NCI-H146 (cell line): ENCODE measurements at regions not wholly inside any gene's neighbourhood (a gene's known extent, or its start where the extent isn't known, plus 50 kb on each side); places are given as distances from the start of the nearest gene placed in this dataset.

Experiments used
- DNase-seq: peaks from one replicate; lab custom pipeline; 2025; lab: John Stamatoyannopoulos, UW

GRCh38 chr2:208545403-208546042 is 138.9 kb downstream of the PTH2R start:
- peak; percentile 46 for DNase-seq

DNA sequence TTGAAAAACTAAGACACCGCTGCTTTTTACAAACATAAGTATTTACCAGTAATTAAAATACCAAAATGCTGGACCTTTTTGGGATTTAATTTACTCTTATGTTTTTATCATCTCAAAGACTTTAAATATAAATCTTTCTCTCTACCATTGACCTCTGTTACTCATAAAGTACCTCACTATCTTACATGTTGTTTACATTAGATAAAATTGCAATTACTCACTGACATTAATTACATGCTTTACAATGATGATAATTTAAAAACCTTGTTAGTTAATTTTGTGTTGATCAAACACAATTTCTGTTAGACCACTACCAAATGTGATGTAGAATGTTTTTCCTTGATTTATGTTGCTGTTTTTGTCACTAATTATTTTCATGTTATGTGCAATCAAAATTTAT is 139.5 kb downstream of the PTH2R start:
- DNase-seq: no peak

- no peak for DNase-seq
Observed at GRCh38 chr2:208546860-208547650, 140.5 kb downstream of the PTH2R start.

- DNase-seq: no peak
Observed at GRCh38 chr2:208548700-208549099, 142.1 kb downstream of the PTH2R start.

GRCh38 chr2:208549546-208550158 is 143.1 kb downstream of the PTH2R start:
- DNase-seq: no peak

DNA sequence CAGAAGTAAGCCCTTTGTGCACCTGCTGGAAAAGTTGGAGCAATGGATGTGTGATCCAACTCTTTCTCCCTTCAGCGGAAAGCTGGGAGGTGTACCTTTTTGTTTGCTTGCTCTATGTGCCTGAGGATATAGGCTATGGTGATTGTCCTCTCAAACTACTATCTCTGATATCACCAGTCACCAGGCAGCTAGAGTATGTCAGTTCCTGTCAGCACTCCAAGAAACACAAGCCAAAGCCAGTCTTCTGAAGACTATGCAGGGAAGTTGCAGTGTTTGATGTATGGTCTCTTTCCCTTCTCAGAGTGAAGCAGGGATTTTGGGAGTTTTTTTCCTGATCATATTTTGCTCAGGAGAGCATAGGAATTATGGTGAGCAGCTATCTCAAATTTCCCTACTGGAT is 146.4 kb downstream of the PTH2R start:
- no peak for DNase-seq

DNA sequence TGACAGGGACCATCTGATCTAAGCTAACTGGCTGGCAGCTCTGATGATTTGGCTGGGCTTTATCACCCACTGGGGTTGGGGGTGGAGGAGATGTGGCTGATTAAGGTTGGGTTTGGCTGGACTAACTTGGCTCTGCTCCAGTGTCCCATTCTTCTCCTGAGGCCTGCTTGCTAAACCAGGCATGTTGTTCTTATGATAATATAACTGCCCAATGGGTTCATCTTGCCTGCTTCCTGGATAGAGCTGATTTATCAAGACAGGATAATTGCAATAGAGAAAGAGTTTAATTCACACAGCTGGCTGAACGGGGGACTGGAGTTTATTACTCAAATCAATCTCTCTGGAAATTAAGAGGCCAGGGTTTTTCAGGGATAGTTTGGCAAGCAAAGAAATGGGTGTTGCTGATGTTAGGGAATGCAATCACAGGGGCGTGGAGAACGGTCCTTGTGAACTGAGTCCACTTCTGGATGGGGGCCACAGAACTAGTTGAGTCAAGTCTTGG is 150.4 kb downstream of the PTH2R start:
- no peak for DNase-seq

DNA sequence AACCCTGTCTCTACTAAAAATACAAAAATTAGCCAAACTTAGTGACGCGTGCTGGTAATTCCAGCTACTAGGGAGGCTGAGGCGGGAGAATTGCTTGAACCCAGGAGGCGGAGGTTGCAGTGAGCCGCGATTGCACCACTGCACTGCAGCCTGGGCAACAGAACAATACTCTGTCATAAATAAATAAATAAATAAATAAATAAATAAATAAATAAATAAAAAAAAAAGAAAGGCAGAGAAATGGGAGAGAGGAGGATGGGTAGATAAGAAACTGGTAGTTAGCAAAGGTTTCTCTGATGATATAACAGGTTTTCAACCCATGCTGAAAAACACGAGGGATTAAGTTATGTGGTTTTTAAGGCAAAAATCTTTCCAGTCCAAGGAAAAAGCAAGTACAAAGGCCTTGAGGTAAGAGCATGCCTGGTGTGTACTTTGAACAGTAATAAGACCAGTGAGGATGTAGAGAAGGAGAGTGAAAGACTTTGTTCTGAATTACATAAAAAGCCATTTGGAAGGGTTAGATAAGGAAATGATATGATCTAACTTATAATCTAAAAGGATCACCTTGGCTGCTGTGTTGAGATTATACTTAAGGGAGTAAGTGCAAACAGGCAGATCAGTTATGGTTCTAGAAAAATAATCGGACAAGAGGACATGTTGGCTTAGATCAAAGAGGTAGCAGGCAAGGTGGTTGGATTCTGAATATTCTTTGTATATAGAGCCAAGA is 159.3 kb downstream of the PTH2R start:
- no peak for DNase-seq

DNA sequence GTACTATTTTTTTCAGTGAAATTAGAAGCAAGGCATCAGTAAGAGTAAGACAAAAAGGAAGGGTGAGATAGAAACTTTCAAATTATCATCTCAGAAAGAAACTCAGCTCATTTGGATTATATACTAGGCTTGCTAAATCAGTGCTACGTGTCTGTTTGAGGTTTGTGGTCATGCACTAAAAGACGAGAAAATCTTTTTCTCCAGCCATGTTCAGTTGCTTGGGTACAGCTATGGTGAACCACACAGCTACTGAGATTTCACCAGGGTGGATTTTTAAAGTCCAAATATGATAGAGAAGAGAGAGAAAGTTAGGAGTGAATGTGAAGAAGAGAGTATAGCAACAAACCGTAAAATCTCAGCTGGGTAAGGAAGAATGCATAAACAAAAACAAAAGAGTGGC is 161.6 kb downstream of the PTH2R start:
- DNase-seq: no peak

DNA sequence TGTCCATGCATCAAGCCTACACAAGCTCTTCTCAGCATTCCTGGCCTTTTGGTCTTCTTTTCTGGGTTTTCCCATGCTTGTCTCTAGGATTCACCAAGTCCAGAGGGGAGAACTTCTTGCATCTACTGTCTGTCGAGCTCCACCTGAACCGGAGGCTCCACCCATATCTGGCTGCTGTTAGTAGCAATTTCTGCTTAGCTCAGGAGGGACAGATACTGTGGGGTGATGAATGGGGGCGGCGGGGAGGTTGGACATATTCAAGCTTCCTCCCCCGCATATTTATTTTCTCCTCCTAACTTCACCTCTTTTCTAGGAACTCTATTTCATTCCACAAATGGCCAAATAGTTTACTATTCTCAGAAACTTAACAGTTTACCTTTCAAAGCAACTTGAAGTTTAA is 163.5 kb downstream of the PTH2R start:
- no peak for DNase-seq

DNA sequence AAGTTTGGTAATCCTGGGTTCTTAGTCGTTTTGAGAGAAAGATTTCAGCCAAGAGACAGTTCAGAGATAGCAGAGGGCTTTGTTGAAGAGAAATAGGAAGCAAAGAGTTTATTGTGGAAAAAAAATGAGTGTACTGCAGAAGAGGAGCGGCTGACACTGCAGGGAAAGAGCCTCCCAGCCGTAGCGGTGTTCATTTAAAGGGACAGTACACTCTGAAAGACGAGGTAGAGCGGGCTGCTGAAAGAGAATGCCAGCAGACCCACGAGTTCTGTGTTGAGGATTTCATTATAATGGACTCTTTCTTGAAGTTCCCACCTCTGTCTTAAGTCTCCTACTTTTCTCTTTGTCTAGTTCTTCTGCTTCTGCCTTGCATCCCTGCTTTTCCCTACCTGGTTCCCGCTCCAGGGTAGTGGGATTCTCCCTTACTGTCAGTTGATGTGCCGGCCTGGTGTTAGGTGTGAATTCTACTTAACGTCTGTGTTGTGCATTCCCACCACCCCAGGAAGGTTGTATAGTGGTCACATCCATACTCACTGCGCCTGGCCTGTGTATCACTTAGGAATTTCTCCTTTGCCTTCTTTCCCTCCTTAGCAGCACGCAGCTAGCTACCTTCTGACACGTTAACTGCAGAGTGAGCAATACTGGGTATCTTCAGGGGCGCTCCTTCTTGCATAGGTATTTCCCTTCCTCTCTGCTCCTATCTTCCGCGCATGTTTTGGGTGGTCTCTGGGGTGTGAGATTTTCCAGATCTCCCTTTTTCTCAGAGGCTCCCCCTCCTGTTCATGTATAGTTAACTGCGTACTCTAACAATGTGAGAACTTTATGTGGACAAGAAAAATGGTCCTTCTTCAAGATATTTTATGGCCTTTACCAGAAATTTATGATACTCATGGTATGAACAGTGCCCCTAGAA is 164.5 kb downstream of the PTH2R start:
- no peak for DNase-seq

- DNase-seq: no peak
Observed at GRCh38 chr2:208571764-208572131, 165.2 kb downstream of the PTH2R start.

DNA sequence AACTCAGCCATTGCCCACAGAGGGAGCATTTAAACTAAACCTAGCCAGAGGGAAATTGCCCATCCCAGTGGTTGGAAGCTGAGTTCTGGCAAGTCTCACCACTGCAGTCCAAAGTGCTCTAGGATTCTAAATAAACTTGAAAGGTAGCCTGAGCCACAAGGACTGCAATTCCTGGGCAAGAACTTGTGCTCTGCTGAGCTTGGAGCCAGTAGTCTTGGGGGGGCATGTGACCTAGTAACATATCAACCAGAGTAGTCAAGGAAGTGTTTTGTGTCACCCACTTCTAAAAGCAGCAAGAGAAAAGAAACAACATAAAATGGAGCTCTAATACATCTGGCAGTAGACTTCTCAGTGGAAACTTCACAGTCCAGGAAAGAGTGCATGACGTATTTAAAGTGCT is 167.0 kb downstream of the PTH2R start:
- no peak for DNase-seq

GRCh38 chr2:208579678-208580077 is 173.1 kb downstream of the PTH2R start:
- DNase-seq: no peak

- no peak for DNase-seq
Observed at GRCh38 chr2:208584378-208584985, 177.9 kb downstream of the PTH2R start.

DNA sequence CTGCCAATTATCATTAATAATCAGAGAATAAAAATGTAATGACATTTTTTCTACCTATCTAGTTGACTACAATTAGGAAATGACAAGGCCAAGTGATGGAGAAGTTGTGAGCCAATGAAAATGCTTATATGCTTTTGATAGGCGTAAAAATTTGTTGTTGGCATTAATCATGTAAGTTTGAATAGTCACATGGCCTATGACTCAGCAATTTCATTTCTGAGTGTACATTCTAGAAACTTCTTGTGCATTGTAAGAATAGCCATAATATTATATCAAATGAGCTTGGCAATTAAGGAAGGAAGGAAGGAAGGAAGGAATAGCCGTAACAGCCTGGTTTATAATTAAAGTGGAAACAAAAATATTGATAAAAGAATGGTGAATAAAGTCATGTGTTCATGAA is 179.9 kb downstream of the PTH2R start:
- no peak for DNase-seq

DNA sequence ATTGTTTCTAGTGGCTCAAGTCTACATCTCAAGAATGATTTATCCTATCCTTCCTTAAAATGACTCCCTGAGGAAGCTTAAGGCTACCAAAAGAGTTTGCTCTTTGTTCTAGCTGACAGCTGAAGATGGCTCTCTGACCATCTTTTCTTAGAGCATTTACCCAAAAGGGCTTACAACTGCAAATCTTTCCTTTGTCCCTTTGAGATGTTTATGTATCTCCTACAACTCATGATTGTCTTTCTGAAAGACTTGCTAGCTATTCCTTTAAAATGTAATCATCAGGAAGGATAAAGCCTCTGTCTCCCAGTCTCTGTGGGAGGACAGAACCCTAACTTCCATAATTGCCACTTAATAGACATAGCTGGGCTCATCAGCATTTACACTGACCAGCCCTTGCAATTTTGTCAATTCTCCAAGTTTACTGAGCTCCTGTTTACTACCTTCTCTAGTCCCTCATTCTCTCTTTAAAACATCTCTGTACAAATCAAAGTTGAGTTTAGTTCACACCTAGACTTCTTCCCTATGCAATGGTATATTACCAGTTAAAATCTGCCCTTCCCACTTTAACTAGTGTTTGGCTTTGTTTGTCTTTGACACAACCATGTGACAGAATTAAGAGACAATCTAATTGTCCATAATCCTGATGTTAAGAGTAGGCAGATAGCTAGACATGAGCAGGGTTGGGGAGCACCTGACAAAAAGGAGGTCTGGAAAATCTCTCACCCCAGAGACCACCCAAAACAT is 188.2 kb downstream of the PTH2R start:
- no peak for DNase-seq

DNA sequence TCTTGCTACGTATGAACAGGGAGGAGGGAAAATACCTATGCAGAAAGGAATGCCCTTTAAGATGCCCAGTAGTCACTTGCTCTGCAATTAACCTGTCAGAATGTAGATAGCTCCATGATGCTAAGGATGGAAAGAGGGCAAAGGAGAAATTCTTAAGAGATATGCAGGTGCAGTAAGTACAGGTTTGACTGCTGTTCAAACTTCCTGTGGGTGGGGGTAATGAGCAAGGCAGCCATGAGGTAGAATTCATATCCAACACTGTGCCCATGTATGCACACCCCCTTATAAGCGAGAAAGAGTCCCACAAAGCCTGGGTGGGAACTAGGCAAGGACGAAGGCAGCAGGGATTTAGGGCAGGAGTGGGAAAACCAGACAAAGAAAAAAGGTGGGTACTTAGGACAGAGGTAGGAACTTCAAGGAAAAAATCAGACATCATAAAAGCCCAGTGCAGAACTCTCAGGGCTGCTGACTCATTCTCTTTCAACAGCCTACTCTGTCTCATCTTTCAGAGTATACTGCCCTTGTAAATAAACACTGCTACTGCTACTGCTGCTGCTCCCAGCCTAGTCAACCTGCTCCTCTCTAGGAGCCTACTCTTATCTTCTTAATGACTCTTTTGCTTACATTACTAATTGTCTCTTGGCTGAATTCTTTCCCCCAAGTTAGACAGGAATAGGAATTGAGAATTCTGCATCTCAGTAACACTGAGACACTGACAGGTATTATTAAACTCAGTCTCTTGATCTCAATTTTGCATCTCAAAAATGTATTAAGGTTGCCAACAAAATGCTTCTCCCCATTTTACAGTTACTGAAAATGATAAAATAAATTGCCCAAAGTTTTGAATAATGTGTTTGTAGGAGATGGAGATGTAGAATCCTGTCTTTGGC is 189.0 kb downstream of the PTH2R start:
- DNase-seq: no peak

DNA sequence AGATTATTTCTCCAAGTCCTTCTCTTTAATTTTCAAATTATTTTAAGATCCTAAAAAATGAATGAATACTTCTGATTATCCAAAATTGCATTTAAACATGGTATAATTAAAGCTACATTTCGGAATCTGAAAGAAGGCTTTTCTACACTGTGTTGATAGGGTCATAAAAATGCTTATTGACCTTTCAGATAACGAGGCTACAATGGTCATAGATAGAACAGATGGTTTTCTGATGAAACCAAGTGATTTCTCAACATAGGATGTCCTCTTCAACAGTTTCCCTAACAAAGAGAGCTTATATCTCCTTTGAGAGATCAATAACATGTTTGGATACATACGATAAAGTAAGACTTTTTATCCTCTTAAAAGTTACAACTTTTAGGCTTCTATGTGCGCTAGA is 201.1 kb downstream of the PTH2R start:
- no peak for DNase-seq
